GM21576 (cell line): ENCODE measurements at regions not wholly inside any gene's neighbourhood (a gene's known extent, or its start where the extent isn't known, plus 50 kb on each side); places are given as distances from the start of the nearest gene placed in this dataset.
A peak's percentile ranks its signal among the peaks of the same experiment; 100 is the strongest.

Experiments
- ATAC-seq: cut with Tn5 transposase; IDR thresholded peaks from one replicate; pipeline ENCODE4 v1.9.1; 2021; ENCODE audit warnings: mild to moderate bottlenecking, moderate library complexity; ENCODE audit not compliant: unreplicated experiment

DNA sequence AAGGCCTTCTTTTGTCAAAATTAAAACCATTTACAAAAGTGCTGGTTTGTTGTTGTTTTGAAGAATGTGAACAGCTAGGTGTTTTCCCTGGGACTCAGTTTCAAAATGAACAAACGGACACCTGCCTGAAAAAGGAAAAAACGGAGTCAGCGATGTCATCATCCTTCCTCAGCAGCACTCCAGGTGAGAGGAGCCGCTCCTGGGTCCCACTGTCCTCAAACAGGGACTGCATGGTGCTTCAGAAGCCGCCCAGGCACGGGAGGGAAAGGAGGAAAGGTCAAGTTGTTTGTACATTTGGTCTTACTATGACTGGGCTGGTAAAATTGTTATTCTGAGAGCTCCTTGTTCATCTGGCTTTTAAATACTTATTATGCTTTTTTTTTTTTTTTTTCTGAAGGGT lies 69.0 kb upstream of the ZSWIM6 start:
- ATAC-seq, result no peak

DNA sequence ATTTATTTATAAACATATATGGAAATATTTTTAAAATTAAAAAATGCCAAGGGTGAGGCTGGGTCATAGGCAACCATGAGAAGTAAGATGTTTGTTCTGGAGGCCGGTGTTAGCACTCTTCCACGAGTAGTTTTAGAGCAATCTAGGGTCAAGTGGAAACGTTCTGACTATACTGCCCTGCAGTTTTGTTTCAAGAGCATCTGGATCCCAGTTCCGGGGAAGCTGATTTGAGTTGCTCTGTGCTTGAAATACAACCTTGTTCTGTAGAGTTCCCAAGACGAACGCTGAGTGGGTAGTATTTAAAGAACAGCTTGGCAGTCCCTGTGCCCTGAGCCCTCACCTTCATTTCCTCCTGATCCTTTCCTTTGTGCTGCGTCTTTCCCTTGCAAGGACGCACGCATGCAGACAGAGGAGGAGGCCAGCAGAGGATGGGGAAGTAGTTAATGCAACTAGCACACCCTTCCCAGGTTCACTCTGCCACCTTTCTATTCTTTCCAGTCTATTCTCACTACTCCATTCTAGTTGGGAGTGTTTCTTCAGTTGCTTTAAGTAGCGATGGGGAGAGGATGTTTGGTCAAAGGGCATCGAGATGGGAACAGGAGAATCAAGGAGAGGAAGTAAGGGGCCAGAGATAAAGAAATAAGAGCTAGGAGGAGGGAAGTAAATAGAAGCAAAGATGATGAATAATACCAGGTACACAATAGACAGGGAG lies 68.3 kb upstream of the ZSWIM6 start:
- no peak for ATAC-seq

- ATAC-seq, result no peak
Observed at GRCh38 chr5:61264273-61264661, 67.8 kb upstream of the ZSWIM6 start.

- no peak for ATAC-seq
Observed at GRCh38 chr5:61267116-61267515, 64.9 kb upstream of the ZSWIM6 start.

GRCh38 chr5:61268871-61269270 lies 63.2 kb upstream of the ZSWIM6 start:
- no peak for ATAC-seq

DNA sequence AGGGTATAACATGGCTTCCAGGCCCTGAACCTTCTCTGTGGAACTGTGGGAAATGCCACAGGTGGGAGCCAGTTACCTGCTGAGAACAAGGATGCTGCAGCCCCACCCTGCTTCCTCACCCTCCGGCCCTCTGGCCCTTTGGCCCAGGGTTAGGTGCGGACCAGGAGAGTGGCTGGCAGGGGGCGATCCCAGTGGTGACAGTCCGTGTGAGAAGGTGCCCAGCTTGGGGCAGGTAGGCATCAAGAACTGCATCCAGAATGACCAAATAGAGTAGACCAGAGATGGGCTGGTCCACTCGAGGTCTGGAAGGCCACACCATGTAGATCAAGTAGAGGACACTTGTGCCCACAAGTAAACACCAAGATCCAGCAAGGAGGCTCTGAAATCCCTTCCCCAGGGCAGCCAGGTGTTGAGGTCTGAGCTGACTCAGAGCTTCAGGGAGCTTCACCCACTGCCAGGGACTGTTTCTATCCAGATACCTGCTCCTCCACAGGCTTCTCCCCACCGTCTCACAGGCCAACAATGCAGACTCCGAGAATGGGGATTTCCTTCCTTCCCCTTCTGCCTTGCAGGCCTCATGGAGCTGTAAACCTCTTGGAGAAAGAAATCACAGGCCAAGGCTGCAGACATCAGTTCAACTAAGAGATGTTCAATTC lies 61.4 kb upstream of the ZSWIM6 start:
- ATAC-seq, result no peak

DNA sequence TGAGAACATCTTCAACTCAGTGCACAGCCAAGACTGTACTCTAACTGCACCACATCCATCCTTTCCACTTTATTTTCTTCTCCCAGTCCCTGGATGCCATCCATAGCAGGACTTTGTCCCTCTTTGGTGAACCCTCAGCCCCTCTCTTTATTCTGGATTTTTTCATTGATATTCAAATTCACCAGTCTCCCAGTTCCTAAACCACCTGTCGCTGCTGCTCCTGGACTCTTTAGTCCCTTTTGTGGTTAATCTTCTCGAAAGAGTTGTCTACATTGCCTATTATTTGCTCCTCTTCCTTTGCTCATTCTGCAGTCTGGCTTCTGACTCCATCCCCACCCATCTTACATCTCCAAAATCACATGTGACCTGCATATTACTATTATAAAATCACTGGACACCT lies 59.4 kb upstream of the ZSWIM6 start:
- ATAC-seq, result no peak

DNA sequence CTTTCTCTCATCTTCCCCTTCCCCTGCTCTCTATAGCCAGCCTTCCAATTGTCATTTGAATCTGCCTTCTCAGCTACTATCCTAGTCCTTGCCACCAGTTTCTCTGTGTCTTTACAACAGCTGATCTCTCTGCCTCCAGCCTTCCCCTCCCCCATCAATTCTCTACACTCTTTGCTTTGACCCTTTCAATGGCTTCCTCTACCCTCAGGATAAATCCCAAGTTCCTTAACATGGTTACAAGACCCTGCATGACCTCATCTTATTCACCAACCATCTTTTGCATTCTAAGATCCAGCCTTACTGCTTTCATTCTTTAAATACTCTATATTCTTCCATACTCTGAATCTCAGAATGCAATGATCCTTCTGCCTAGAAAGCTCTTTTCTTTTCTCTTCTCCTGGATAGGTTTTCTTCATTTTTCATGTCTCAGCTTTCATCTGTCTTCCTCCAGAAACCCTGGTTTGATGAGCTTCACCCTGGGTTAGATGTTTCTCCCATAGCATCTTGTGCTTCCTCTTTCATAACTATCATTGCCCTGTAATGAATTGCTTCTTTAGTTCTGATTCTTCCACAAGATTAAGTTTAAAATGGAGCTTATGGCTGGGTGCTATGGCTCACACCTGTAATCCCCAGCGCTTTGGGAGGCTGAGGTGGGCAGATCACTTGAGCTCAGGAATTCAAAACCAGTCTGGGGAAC lies 58.6 kb upstream of the ZSWIM6 start:
- no peak for ATAC-seq

DNA sequence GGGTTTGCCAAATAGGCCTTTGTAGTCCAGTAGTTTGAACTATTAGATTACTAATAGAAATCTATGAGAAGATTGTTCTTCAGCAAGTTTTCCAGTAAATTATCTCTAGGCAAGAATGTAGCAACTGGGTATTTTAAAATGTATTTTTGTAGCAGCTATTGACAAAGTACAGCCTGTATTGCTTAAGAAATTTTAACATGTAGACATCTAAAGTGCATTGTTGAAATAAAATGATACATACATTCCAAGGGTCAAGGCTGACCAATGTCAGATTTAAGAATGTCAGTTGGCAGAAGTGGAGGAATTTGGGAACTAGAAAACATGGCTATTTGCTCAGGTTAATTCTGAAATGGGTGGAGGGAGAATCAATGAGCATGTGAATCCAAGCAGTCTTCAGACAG lies 57.5 kb upstream of the ZSWIM6 start:
- ATAC-seq, result no peak

- ATAC-seq, result no peak
Observed at GRCh38 chr5:61275841-61276240, 56.2 kb upstream of the ZSWIM6 start.

DNA sequence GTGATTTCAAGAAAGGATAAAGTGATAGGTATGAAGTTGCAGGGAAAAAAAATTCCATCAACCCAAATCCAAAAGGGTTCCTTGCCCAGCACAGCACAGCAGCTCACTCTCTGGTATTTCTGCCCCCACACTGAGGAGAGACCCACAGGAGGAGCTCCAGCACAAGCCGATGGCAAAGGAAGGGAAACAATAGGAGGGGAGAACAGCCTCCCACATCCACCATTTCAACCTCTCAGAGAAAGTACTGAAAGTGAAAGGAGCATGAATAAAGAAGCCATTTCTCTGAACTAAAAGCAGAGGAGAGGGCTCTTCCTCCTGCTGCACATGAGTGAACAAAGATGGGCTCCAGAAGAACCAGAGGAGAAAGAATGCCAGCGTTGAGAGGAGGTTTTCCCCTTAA lies 54.9 kb upstream of the ZSWIM6 start:
- peak; percentile 45 for ATAC-seq

GRCh38 chr5:61277781-61278180 lies 54.3 kb upstream of the ZSWIM6 start:
- no peak for ATAC-seq

DNA sequence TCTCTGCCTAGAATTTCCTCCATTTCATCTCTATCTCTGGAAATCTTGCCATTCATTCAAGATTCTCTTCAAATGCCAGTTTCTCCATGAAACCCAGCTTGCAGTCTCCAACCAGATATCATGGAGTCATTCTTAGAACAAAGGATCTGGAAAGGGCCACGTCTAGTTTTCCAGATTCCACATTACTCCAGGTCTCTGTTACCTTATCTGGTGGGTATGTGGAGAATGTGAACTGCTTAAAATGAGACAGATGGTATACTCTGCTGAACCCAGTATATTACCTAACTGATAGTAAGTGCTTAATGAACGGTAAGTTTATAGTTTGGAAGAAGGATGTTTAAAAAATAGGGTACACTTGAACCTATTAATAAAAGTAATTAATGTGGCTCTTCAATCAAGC lies 52.3 kb upstream of the ZSWIM6 start:
- ATAC-seq, result no peak

GRCh38 chr5:61280205-61280604 lies 51.9 kb upstream of the ZSWIM6 start:
- no peak for ATAC-seq

- no peak for ATAC-seq
Observed at GRCh38 chr5:61280761-61281427, 51.2 kb upstream of the ZSWIM6 start.

DNA sequence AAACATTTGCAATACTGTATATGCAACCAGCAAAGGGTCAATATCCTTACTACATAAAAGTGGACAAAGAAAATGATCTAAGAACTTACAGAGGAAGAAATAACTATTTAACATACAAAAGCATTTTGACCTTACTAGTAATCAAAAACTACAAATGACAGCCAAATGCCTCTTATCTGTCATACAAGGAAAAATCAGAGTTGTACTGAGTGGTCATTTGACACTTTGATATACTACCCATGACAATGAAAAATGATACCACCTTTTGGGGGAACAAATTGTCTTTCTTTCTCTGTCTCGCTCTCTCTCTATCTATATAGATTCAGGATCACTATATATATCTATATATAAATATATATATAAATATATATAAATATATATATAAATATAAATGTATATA lies 50.4 kb upstream of the ZSWIM6 start:
- no peak for ATAC-seq
